Neural progenitor cell (in vitro differentiated cells): ENCODE measurements at regions not wholly inside any gene's neighbourhood (a gene's known extent, or its start where the extent isn't known, plus 50 kb on each side); places are given as distances from the start of the nearest gene placed in this dataset.
"Not testable (repeated sequence)": the region's sequence is repeated elsewhere in the genome, so short reads cannot be mapped to it uniquely, and the experiment has no call there.

Source experiments
- DNase-seq: peaks from one replicate; pipeline ENCODE4 v3.0.0-alpha.2; 2016; ENCODE audit warnings: low spot score
- H2AFZ ChIP-seq: fragments of 200-600 bp; sonication (generic); replicated peaks from 2 replicates; pipeline ENCODE4 v1.6.1; 2016; ENCODE audit warnings: antibody characterized with exemption
- H3F3A ChIP-seq: fragments of 200-600 bp; sonication (generic); 2 replicates; pipeline ENCODE4 v1.6.1; 2016; ENCODE audit warnings: antibody characterized with exemption, low read depth
- H3K27ac ChIP-seq: fragments of 200-600 bp; sonication (generic); 2 replicates; pipeline ENCODE4 v1.5.1; 2016; ENCODE audit warnings: mild to moderate bottlenecking
- H3K27me3 ChIP-seq: fragments of 200-600 bp; sonication (generic); 2 replicates; pipeline ENCODE4 v1.6.1; 2016; ENCODE audit warnings: mild to moderate bottlenecking, moderate library complexity
- H3K36me3 ChIP-seq: fragments of 200-600 bp; sonication (generic); 2 replicates; pipeline ENCODE4 v1.5.1; 2016
- H3K4me1 ChIP-seq: fragments of 200-600 bp; sonication (generic); 2 replicates; pipeline ENCODE4 v1.6.1; 2016; ENCODE audit warnings: mixed run types
- H3K4me2 ChIP-seq: fragments of 200-600 bp; sonication (generic); 2 replicates; pipeline ENCODE4 v1.6.1; 2016
- H3K4me3 ChIP-seq: fragments of 200-600 bp; sonication (generic); 2 replicates; pipeline ENCODE4 v1.5.1; 2016
- H3K79me2 ChIP-seq: fragments of 200-600 bp; sonication (generic); 2 replicates; pipeline ENCODE4 v1.6.1; 2016; ENCODE audit warnings: low read depth
- H3K9ac ChIP-seq: fragments of 200-600 bp; sonication (generic); 2 replicates; pipeline ENCODE4 v1.6.1; 2016
- H3K9me3 ChIP-seq: fragments of 200-600 bp; sonication (generic); 2 replicates; pipeline ENCODE4 v1.5.1; 2016; ENCODE audit warnings: low read depth
- H4K20me1 ChIP-seq: fragments of 200-600 bp; sonication (generic); 2 replicates; pipeline ENCODE4 v1.6.1; 2016; ENCODE audit warnings: low read depth
- H3K27ac Mint-ChIP-seq: 3 replicates; pipeline ENCODE4 v1.8.0; 2021; ENCODE audit warnings: mixed read lengths
- H3K27me3 Mint-ChIP-seq: 2 replicates; pipeline ENCODE4 v1.8.0; 2022; ENCODE audit warnings: low read depth, mild to moderate bottlenecking, inconsistent platforms, moderate library complexity, mixed read lengths; ENCODE audit not compliant: insufficient read depth
- H3K36me3 Mint-ChIP-seq: 3 replicates; pipeline ENCODE4 v1.8.0; 2021; ENCODE audit warnings: mixed read lengths
- H3K4me1 Mint-ChIP-seq: 3 replicates; pipeline ENCODE4 v1.8.0; 2021; ENCODE audit warnings: mixed read lengths
- H3K4me3 Mint-ChIP-seq: 3 replicates; pipeline ENCODE4 v1.8.0; 2021; ENCODE audit warnings: mild to moderate bottlenecking, moderate library complexity, mixed read lengths
- H3K9me3 Mint-ChIP-seq: 3 replicates; pipeline ENCODE4 v1.8.0; 2020; ENCODE audit warnings: mixed read lengths
- CTCF ChIP-seq: fragments of 200-600 bp; sonication (generic); IDR thresholded peaks from 2 replicates; pipeline ENCODE4 v1.5.1; 2017; ENCODE audit warnings: antibody characterized with exemption, mild to moderate bottlenecking
- EZH2 ChIP-seq: fragments of 200-600 bp; sonication (generic); IDR thresholded peaks from 2 replicates; pipeline ENCODE4 v1.6.1; 2017; ENCODE audit warnings: antibody characterized with exemption, mild to moderate bottlenecking, moderate library complexity
- EZH2phosphoT487 ChIP-seq: fragments of 200-600 bp; sonication (generic); IDR thresholded peaks from 2 replicates; pipeline ENCODE4 v1.6.1; 2017; ENCODE audit warnings: antibody characterized with exemption

- Histone ChIP-seq H3K27ac (no peak overlapping the region), H3K9ac (no peak overlapping the region), H3K4me1 (no peaks in the 10 kb centered on the region), H3K9me3 (no peaks in the 10 kb centered on the region), H3K4me3 (no peak overlapping the region), H3K36me3 (no peaks in the 10 kb centered on the region), H3K79me2 (no peaks in the 10 kb centered on the region), H3K4me2 (no peak overlapping the region), H3F3A (no peaks in the 10 kb centered on the region), H3K27me3 (no peaks in the 10 kb centered on the region), H4K20me1 (no peaks in the 10 kb centered on the region), H2AFZ (no peak overlapping the region)
- Mint-ChIP-seq H3K27ac (no peak overlapping the region), H3K4me1 (no peaks in the 10 kb centered on the region), H3K4me3 (no peak overlapping the region), H3K27me3 (peaks cover 10% of the 10 kb centered on the region), H3K36me3 (no peaks in the 10 kb centered on the region), H3K9me3 (peaks cover 15% of the 10 kb centered on the region)
- TF ChIP-seq CTCF (no peak), EZH2phosphoT487 (no peak), EZH2 (no peak)
- DNase-seq: no peak
Measured at GRCh38 chr14:97159124-97159523, 361.9 kb downstream of the VRK1 start.

- Histone ChIP-seq H3F3A (no peaks in the 10 kb centered on the region), H2AFZ (no peak overlapping the region), H4K20me1 (no peaks in the 10 kb centered on the region), H3K27me3 (no peaks in the 10 kb centered on the region), H3K4me2 (no peak overlapping the region), H3K27ac (no peak overlapping the region), H3K79me2 (no peaks in the 10 kb centered on the region), H3K9me3 (no peaks in the 10 kb centered on the region), H3K36me3 (no peaks in the 10 kb centered on the region), H3K4me3 (no peak overlapping the region), H3K9ac (no peak overlapping the region), H3K4me1 (no peaks in the 10 kb centered on the region)
- TF ChIP-seq CTCF (no peak), EZH2phosphoT487 (no peak), EZH2 (no peak)
- Mint-ChIP-seq H3K4me1 (peaks cover 2% of the 10 kb centered on the region), H3K36me3 (no peaks in the 10 kb centered on the region), H3K27me3 (peaks cover 5% of the 10 kb centered on the region), H3K4me3 (no peak overlapping the region), H3K27ac (no peak overlapping the region), H3K9me3 (peaks cover 15% of the 10 kb centered on the region)
- DNase-seq: no peak
Measured at GRCh38 chr14:97162621-97163020, 365.4 kb downstream of the VRK1 start.

- Histone ChIP-seq H3K4me3 (no peak overlapping the region), H2AFZ (no peak overlapping the region), H3K27ac (no peak overlapping the region), H3K79me2 (no peaks in the 10 kb centered on the region), H3K9ac (no peak overlapping the region), H3K4me1 (no peaks in the 10 kb centered on the region), H4K20me1 (no peaks in the 10 kb centered on the region), H3K27me3 (no peaks in the 10 kb centered on the region), H3K36me3 (no peaks in the 10 kb centered on the region), H3K9me3 (no peaks in the 10 kb centered on the region), H3K4me2 (no peak overlapping the region), H3F3A (no peaks in the 10 kb centered on the region)
- no peaks in the 10 kb centered on the region for H3K36me3 Mint-ChIP-seq
- H3K4me1 Mint-ChIP-seq: peaks cover 2% of the 10 kb centered on the region
- no peak for DNase-seq
- no peak overlapping the region for H3K4me3 Mint-ChIP-seq
- H3K9me3 Mint-ChIP-seq: peaks cover 10% of the 10 kb centered on the region
- TF ChIP-seq EZH2phosphoT487 (no peak), EZH2 (no peak), CTCF (no peak)
- H3K27me3 Mint-ChIP-seq: peaks cover 3% of the 10 kb centered on the region
- no peak overlapping the region for H3K27ac Mint-ChIP-seq
Measured at GRCh38 chr14:97164021-97164420, 366.8 kb downstream of the VRK1 start.

GRCh38 chr14:97166497-97166896, 369.3 kb downstream of the VRK1 start:
- Histone ChIP-seq H3K79me2 (no peaks in the 10 kb centered on the region), H3K4me3 (no peak overlapping the region), H2AFZ (no peak overlapping the region), H3K27ac (no peak overlapping the region), H3K9ac (no peak overlapping the region), H3K4me2 (no peak overlapping the region), H3K36me3 (no peaks in the 10 kb centered on the region), H3K4me1 (no peaks in the 10 kb centered on the region), H4K20me1 (no peaks in the 10 kb centered on the region), H3K9me3 (no peaks in the 10 kb centered on the region), H3K27me3 (no peaks in the 10 kb centered on the region), H3F3A (no peaks in the 10 kb centered on the region)
- H3K36me3 Mint-ChIP-seq: no peaks in the 10 kb centered on the region
- H3K4me1 Mint-ChIP-seq: peaks cover 2% of the 10 kb centered on the region
- H3K9me3 Mint-ChIP-seq: no peaks in the 10 kb centered on the region
- no peak for DNase-seq
- peaks cover 2% of the 10 kb centered on the region for H3K27me3 Mint-ChIP-seq
- no peak overlapping the region for H3K27ac Mint-ChIP-seq
- H3K4me3 Mint-ChIP-seq: no peak overlapping the region
- TF ChIP-seq EZH2phosphoT487 (no peak), EZH2 (no peak), CTCF (no peak)

GRCh38 chr14:97167577-97167976, 370.4 kb downstream of the VRK1 start:
- not testable (repeated sequence) for H3K36me3 ChIP-seq, H3K9me3 ChIP-seq, H3K27me3 ChIP-seq, H3K79me2 ChIP-seq, H3K4me3 ChIP-seq, H3F3A ChIP-seq, DNase-seq, H3K9me3 Mint-ChIP-seq, H3K4me1 Mint-ChIP-seq, H3K4me2 ChIP-seq, H2AFZ ChIP-seq, H3K4me3 Mint-ChIP-seq, H3K36me3 Mint-ChIP-seq, H4K20me1 ChIP-seq, H3K9ac ChIP-seq, H3K27me3 Mint-ChIP-seq, H3K27ac ChIP-seq, H3K4me1 ChIP-seq, H3K27ac Mint-ChIP-seq
